ENCODE measurements at regions not wholly inside any gene's neighbourhood (a gene's known extent, or its start where the extent isn't known, plus 50 kb on each side); places are given as distances from the start of the nearest gene placed in this dataset.

DNA sequence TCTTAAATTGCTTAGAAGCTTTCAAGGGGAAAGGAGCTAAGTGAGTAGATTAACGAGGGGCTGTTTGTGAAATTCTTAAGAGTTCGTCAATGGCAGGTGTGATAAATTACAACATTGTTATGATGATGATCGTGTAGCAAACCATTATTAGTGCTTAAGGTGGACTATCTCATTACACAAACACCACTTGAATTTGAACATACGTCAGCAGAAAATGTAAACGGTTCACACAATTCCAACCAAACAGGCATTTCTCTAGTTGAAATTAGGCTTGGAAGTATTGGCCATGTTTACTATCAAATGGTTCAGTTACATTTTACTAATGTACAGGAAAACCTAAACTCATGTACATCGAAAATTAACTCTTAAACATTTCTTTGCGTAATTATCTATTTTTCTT lies 102.8 kb downstream of the PYDC2 start:
- Histone ChIP-seq H3K27me3 (ENCODE audit: control insufficient read depth, low read length) (no peaks in the 10 kb centered on the region), H3K4me1 (ENCODE audit: control insufficient read depth, low read length) (no peaks in the 10 kb centered on the region), H3K4me2 (ENCODE audit: low read length) (no peak overlapping the region), H4K20me1 (ENCODE audit: control insufficient read depth, insufficient read depth, low read depth, low read length) (no peaks in the 10 kb centered on the region), H3K9me3 (ENCODE audit: control insufficient read depth, insufficient read depth, low read length) (no peaks in the 10 kb centered on the region), H3F3A (ENCODE audit: control insufficient read depth, insufficient read depth) (no peaks in the 10 kb centered on the region), H3K4me3 (ENCODE audit: low read length) (no peak overlapping the region), H3K27ac (ENCODE audit: low read depth, low read length) (no peak overlapping the region), H3K79me2 (ENCODE audit: control insufficient read depth, low read length) (no peaks in the 10 kb centered on the region), H3K9me2 (replicated peaks; ENCODE audit: control insufficient read depth, low read length) (no peaks in the 10 kb centered on the region), H3K36me3 (ENCODE audit: control insufficient read depth, low read length) (no peaks in the 10 kb centered on the region)
- TF ChIP-seq, protein P1, sequence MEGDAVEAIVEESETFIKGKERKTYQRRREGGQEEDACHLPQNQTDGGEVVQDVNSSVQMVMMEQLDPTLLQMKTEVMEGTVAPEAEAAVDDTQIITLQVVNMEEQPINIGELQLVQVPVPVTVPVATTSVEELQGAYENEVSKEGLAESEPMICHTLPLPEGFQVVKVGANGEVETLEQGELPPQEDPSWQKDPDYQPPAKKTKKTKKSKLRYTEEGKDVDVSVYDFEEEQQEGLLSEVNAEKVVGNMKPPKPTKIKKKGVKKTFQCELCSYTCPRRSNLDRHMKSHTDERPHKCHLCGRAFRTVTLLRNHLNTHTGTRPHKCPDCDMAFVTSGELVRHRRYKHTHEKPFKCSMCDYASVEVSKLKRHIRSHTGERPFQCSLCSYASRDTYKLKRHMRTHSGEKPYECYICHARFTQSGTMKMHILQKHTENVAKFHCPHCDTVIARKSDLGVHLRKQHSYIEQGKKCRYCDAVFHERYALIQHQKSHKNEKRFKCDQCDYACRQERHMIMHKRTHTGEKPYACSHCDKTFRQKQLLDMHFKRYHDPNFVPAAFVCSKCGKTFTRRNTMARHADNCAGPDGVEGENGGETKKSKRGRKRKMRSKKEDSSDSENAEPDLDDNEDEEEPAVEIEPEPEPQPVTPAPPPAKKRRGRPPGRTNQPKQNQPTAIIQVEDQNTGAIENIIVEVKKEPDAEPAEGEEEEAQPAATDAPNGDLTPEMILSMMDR (IDR thresholded peaks at IDR 0.05; ENCODE audit: low read depth, low read length, poor library complexity, severe bottlenecking), result no peak
- no peak for TF ChIP-seq EZH2phosphoT487 (IDR thresholded peaks at IDR 0.05; ENCODE audit: borderline replicate concordance, low read length)

DNA sequence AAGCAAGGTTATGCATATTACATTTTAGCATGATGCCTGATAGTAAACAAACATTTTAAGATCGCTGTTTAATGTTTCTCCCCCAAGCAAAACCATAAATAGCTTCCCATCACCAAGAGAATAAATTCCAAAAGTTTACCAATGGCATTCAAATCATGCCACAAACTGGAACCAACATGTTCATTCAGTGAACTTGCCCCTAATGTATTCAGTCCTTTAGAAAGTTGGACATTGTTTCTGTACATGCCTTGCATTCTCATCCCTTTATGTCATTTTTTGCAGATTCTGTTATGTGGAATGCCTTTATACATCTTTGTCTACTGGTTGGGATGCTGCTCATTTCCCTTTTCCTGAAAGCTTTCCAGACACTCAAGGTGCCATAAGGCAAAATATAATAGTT lies 105.5 kb downstream of the PYDC2 start:
- Histone ChIP-seq H3K4me3 (ENCODE audit: low read length) (no peak overlapping the region), H3K9me3 (ENCODE audit: control insufficient read depth, insufficient read depth, low read length) (no peaks in the 10 kb centered on the region), H3K36me3 (ENCODE audit: control insufficient read depth, low read length) (no peaks in the 10 kb centered on the region), H3K27me3 (ENCODE audit: control insufficient read depth, low read length) (no peaks in the 10 kb centered on the region), H3K9me2 (replicated peaks; ENCODE audit: control insufficient read depth, low read length) (no peaks in the 10 kb centered on the region), H3K4me2 (ENCODE audit: low read length) (no peak overlapping the region), H3K27ac (ENCODE audit: low read depth, low read length) (no peak overlapping the region), H4K20me1 (ENCODE audit: control insufficient read depth, insufficient read depth, low read depth, low read length) (no peaks in the 10 kb centered on the region), H3K79me2 (ENCODE audit: control insufficient read depth, low read length) (no peaks in the 10 kb centered on the region), H3K4me1 (ENCODE audit: control insufficient read depth, low read length) (no peaks in the 10 kb centered on the region), H3F3A (ENCODE audit: control insufficient read depth, insufficient read depth) (no peaks in the 10 kb centered on the region)
- TF ChIP-seq, protein P1 (IDR thresholded peaks at IDR 0.05; ENCODE audit: low read depth, low read length, poor library complexity, severe bottlenecking), result no peak
- TF ChIP-seq EZH2phosphoT487 (IDR thresholded peaks at IDR 0.05; ENCODE audit: borderline replicate concordance, low read length), result no peak

DNA sequence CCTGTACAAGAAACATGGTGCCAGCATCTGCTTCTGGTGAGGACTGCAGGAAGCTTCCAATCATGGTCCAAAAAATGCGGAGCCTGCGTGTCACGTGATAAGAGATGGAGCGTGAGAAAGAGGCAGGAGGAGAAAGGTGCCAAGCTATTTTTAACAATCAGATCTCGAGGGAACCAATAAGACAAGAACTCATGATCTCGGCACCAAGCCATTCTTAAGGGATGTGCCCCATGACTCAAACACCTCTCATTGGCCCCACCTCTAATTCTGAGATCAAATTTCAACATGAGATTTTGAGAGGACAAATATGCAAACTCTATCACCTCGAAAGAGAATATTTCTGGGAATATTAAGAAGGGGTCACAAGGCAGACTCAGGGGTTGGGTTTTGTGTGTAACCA lies 107.2 kb downstream of the PYDC2 start:
- Histone ChIP-seq H3K36me3 (ENCODE audit: control insufficient read depth, low read length) (no peaks in the 10 kb centered on the region), H3K4me3 (ENCODE audit: low read length) (no peak overlapping the region), H4K20me1 (ENCODE audit: control insufficient read depth, insufficient read depth, low read depth, low read length) (no peaks in the 10 kb centered on the region), H3K79me2 (ENCODE audit: control insufficient read depth, low read length) (no peaks in the 10 kb centered on the region), H3K4me2 (ENCODE audit: low read length) (no peak overlapping the region), H3K27ac (ENCODE audit: low read depth, low read length) (no peak overlapping the region), H3K9me2 (replicated peaks; ENCODE audit: control insufficient read depth, low read length) (no peaks in the 10 kb centered on the region), H3F3A (ENCODE audit: control insufficient read depth, insufficient read depth) (no peaks in the 10 kb centered on the region), H3K27me3 (ENCODE audit: control insufficient read depth, low read length) (no peaks in the 10 kb centered on the region), H3K9me3 (ENCODE audit: control insufficient read depth, insufficient read depth, low read length) (no peaks in the 10 kb centered on the region), H3K4me1 (ENCODE audit: control insufficient read depth, low read length) (no peaks in the 10 kb centered on the region)
- TF ChIP-seq, protein P1 (IDR thresholded peaks at IDR 0.05; ENCODE audit: low read depth, low read length, poor library complexity, severe bottlenecking), result no peak
- TF ChIP-seq EZH2phosphoT487 (IDR thresholded peaks at IDR 0.05; ENCODE audit: borderline replicate concordance, low read length), result no peak

DNA sequence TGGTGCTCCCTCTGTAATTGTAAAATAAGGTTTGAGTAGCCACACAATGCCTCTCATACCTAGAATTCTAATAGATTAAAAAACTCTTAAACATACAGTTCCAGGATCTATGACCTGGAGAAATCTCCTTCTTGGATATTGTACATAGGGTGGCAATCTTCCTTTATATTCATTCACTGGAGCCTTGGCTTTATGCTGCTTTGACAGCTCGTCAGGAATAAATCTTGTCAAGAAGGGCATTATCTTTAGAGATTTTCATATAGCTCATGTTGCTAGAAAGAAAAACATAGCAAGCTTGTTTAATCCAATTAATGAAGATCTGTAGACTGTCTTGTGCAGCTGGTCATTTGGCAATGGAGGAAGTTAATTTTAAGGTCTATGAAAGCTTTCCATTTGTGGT lies 131.1 kb downstream of the PYDC2 start:
- Histone ChIP-seq H4K20me1 (ENCODE audit: control insufficient read depth, insufficient read depth, low read depth, low read length) (no peaks in the 10 kb centered on the region), H3K27ac (ENCODE audit: low read depth, low read length) (no peak overlapping the region), H3K4me2 (ENCODE audit: low read length) (no peak overlapping the region), H3K27me3 (ENCODE audit: control insufficient read depth, low read length) (peaks cover 2% of the 10 kb centered on the region; the same call in 1 of the 2 replicates), H3F3A (ENCODE audit: control insufficient read depth, insufficient read depth) (no peaks in the 10 kb centered on the region), H3K4me1 (ENCODE audit: control insufficient read depth, low read length) (no peaks in the 10 kb centered on the region), H3K79me2 (ENCODE audit: control insufficient read depth, low read length) (no peaks in the 10 kb centered on the region), H3K9me3 (ENCODE audit: control insufficient read depth, insufficient read depth, low read length) (no peaks in the 10 kb centered on the region), H3K9me2 (replicated peaks; ENCODE audit: control insufficient read depth, low read length) (no peaks in the 10 kb centered on the region), H3K36me3 (ENCODE audit: control insufficient read depth, low read length) (no peaks in the 10 kb centered on the region), H3K4me3 (ENCODE audit: low read length) (no peak overlapping the region)
- TF ChIP-seq EZH2phosphoT487 (IDR thresholded peaks at IDR 0.05; ENCODE audit: borderline replicate concordance, low read length), result no peak
- TF ChIP-seq, protein P1 (IDR thresholded peaks at IDR 0.05; ENCODE audit: low read depth, low read length, poor library complexity, severe bottlenecking), result no peak

All from DOHH2 (cell line).